IPS-18a (cell line): ENCODE measurements at regions not wholly inside any gene's neighbourhood (a gene's known extent, or its start where the extent isn't known, plus 50 kb on each side); places are given as distances from the start of the nearest gene placed in this dataset.
A peak's percentile ranks its signal among the peaks of the same experiment; 100 is the strongest.

Experiments
- H3K27ac ChIP-seq: one replicate; pipeline ENCODE4 v1.5.1; 2013; ENCODE audit warnings: low read length
- H3K27me3 ChIP-seq: one replicate; pipeline ENCODE4 v1.6.1; 2013; ENCODE audit warnings: mild to moderate bottlenecking, low read length; ENCODE audit not compliant: control insufficient read depth, insufficient read depth
- H3K36me3 ChIP-seq: one replicate; pipeline ENCODE4 v1.6.1; 2013; ENCODE audit warnings: low read depth, low read length; ENCODE audit not compliant: control insufficient read depth
- H3K4me1 ChIP-seq: one replicate; pipeline ENCODE4 v1.6.1; 2013; ENCODE audit warnings: low read depth, low read length; ENCODE audit not compliant: control insufficient read depth
- H3K4me3 ChIP-seq: one replicate; pipeline ENCODE4 v1.5.1; 2013; ENCODE audit warnings: low read length
- H3K9ac ChIP-seq: one replicate; pipeline ENCODE4 v1.6.1; 2013; ENCODE audit warnings: mild to moderate bottlenecking, low read length, moderate library complexity
- H3K9me3 ChIP-seq: one replicate; pipeline ENCODE4 v1.6.1; 2013; ENCODE audit warnings: low read depth, low read length; ENCODE audit not compliant: control insufficient read depth

DNA sequence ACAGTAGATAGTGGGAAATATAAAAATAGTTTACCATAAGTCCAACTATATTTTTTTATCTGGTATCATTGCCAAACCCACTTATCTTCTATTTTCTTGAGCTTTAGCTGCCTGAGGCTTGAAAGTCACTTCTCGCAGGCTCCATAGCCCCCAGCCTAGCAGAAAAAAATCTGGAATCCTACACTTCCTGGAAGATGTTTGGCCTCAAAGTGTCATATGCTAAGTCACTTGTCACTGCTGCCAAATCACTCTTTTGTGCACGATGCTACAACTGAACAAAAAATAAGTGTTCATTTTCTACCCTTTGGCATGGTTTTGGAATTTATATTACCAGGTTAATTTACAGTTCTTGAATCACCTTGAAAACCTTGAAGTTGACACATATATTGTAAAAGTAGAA lies 612.5 kb upstream of the ATXN8OS start:
- no peak overlapping the region for H3K4me3 ChIP-seq
- H3K9me3 ChIP-seq: peaks cover 8% of the 10 kb centered on the region
- H3K27ac ChIP-seq: no peak overlapping the region
- H3K36me3 ChIP-seq: no peaks in the 10 kb centered on the region
- H3K4me1 ChIP-seq: no peaks in the 10 kb centered on the region
- no peaks in the 10 kb centered on the region for H3K27me3 ChIP-seq
- no peak overlapping the region for H3K9ac ChIP-seq

DNA sequence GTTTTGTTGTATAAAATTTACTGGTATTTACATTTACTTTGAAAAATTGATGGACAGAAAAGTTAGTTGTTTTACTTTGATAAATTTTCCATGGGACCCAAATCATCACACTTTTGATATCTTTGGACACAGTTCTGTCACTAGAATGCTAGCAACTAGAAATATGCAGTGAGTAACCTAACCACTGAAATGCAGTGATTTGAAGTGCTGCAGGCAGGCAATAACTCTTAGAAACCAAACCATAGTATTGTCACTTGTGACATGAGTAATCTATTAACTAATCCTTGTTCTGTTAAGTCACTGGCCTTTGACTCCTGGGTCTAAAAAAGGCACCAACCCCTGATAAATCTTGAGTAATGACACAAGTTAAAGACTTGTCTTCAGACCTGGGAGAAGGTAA lies 620.0 kb upstream of the ATXN8OS start:
- Histone ChIP-seq H3K9me3 (peaks cover 32% of the 10 kb centered on the region), H3K4me1 (no peaks in the 10 kb centered on the region), H3K27me3 (no peaks in the 10 kb centered on the region), H3K36me3 (no peaks in the 10 kb centered on the region), H3K27ac (no peak overlapping the region), H3K9ac (no peak overlapping the region), H3K4me3 (no peak overlapping the region)

DNA sequence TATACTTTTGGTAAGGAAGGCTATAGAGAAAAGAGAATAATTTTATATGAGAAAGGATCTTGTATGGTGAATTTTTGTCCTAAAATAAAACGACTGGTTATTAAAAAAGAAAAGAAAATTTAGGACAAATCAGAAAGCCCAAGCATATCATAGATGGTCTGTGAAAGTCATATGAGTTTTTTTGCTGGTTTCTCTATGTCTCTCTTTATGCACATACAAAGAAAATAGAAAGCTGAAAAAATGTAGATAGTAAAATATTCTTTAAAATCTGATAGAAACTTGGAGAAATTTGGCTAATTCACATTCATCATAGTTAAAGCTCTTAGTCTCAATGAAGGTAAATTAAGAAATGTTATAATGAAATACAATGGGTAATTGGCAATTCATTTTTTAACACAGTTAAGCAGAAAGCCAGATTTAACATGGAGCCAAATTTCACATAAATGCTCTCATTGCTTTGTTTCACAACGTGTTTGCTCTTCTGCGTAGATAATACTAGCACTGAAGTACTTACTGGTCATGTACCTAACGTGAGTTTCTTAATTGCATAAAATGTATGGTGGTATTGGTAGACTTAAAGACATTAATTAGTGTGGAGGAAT lies 621.5 kb upstream of the ATXN8OS start:
- Histone ChIP-seq H3K4me1 (no peaks in the 10 kb centered on the region), H3K9me3 (peaks cover 28% of the 10 kb centered on the region), H3K27ac (no peak overlapping the region), H3K9ac (no peak overlapping the region), H3K4me3 (no peak overlapping the region), H3K36me3 (no peaks in the 10 kb centered on the region), H3K27me3 (no peaks in the 10 kb centered on the region)

DNA sequence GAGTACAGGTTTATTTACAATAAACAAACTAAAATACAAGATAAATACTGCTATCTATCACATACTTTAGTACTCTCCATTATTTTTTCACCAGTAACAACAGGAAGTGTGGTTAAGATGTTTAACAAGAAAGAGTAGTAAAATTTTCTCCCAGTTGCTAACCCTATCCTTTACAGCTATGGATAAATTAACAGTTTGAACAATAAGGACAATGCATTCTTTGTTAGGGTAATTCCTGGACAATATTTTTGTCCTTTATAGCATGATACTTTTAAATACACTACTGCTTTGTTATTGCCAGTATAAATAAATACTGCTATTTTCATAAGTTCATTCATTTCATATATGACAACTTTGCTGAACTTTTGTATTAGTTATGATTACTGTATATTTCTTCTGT lies 630.2 kb upstream of the ATXN8OS start:
- no peaks in the 10 kb centered on the region for H3K27me3 ChIP-seq

DNA sequence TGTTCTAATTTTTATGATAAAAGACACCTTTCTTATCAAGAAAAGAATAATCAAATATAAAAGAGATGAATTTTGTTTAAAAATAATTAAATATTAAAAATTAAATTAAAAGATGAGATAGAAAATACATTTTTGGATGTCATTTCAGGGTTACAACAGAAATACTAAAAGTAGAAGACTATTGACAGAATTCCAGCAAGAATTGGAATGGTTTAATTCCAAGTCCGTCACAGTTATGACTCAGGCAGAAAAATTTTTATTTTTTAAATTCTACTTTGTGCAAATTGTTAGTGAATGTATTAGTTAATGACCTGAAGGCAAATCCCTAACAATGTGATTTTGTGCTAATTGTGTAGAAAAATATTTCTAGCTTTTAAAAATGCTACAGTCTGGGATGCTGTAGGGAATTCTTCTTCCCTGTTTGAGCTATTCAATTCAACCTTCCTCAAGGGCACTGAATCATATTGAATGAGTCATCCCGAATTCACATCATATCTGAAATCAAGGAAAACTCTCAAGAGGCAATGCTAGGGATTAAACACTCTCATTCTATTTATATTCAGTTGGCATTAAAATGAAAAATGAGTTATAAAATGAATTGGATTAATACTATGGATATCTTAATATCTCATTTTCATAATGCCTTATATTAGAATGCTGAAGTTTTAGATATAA lies 633.5 kb upstream of the ATXN8OS start:
- H3K4me1 ChIP-seq: no peaks in the 10 kb centered on the region
- no peak overlapping the region for H3K9ac ChIP-seq

More for the DNA sequence above, 630.2 kb upstream of the ATXN8OS start:
- Histone ChIP-seq H3K9me3 (no peaks in the 10 kb centered on the region), H3K27ac (no peak overlapping the region), H3K4me3 (no peak overlapping the region), H3K4me1 (no peaks in the 10 kb centered on the region), H3K36me3 (no peaks in the 10 kb centered on the region), H3K9ac (no peak overlapping the region)

DNA sequence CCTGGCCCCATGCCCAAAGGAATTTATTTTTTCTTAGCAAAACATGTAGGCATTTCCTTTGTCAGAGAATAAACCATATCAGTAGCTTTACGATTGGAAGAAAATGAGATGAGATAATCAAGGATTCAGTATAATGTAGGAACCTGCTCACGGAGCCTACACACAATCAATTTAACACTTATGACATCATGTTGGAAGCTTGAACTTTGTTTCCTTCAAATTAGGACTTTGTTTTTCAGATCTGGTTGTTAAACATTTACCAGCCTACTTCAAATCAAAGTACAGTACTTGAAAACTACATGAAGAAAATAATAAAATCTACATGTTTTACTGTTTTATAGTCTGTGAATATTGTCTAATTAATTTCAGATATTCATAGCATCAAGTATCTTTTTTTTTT lies 639.0 kb upstream of the ATXN8OS start:
- Histone ChIP-seq H3K27ac (no peak overlapping the region), H3K36me3 (no peaks in the 10 kb centered on the region), H3K27me3 (no peaks in the 10 kb centered on the region)

More for the DNA sequence above, 633.5 kb upstream of the ATXN8OS start:
- no peaks in the 10 kb centered on the region for H3K27me3 ChIP-seq
- H3K9me3 ChIP-seq: no peaks in the 10 kb centered on the region
- H3K36me3 ChIP-seq: no peaks in the 10 kb centered on the region
- no peak overlapping the region for H3K4me3 ChIP-seq
- H3K27ac ChIP-seq: no peak overlapping the region

DNA sequence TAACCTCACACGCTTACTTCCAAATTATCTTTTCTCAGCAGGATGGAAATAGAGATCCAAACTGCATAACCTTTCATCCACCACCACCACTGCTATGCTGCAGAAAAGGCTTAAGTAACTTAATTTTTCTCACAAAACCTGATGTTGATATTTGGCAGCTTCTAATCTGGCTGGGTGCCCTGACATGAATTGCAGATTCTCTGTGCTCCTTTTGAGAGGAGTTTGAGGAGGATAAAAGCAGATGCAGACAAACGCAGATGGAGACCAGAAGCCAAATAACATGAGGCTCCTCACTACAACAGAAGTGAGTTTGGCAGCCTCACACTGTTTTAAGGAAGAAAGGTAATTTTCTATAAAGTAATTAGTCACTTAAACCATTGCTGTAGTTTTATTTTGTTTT lies 646.2 kb upstream of the ATXN8OS start:
- peaks cover 24% of the 10 kb centered on the region for H3K4me1 ChIP-seq
- no peak overlapping the region for H3K27ac ChIP-seq
- no peak overlapping the region for H3K9ac ChIP-seq
- no peaks in the 10 kb centered on the region for H3K36me3 ChIP-seq
- H3K4me3 ChIP-seq: no peak overlapping the region
- no peaks in the 10 kb centered on the region for H3K9me3 ChIP-seq
- H3K27me3 ChIP-seq: no peaks in the 10 kb centered on the region

More for the DNA sequence above, 639.0 kb upstream of the ATXN8OS start:
- Histone ChIP-seq H3K4me3 (no peak overlapping the region), H3K9me3 (no peaks in the 10 kb centered on the region), H3K4me1 (no peaks in the 10 kb centered on the region), H3K9ac (no peak overlapping the region)

DNA sequence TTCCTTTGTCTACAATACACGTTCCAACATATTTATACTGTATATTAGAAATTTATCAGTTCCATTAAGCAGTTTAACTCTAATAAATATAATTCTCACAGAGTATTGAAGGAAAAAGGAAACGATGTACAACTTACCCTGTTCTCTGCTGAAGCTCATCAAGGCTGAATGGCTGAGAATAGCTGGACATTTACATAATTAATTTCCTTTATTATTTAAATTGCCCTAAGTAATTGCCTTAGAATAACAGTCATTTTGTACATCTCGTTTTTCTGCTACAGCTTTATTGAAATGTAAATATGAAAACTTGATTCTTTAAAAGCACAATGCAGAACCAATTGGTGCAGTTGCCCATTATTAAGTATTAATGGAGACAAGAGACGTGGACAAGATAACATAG lies 648.3 kb upstream of the ATXN8OS start:
- H3K27ac ChIP-seq: no peak overlapping the region
- no peak overlapping the region for H3K9ac ChIP-seq
- no peaks in the 10 kb centered on the region for H3K9me3 ChIP-seq
- H3K36me3 ChIP-seq: no peaks in the 10 kb centered on the region
- H3K27me3 ChIP-seq: no peaks in the 10 kb centered on the region
- H3K4me3 ChIP-seq: peak overlapping the region; percentile 3
- H3K4me1 ChIP-seq: peaks cover 24% of the 10 kb centered on the region

DNA sequence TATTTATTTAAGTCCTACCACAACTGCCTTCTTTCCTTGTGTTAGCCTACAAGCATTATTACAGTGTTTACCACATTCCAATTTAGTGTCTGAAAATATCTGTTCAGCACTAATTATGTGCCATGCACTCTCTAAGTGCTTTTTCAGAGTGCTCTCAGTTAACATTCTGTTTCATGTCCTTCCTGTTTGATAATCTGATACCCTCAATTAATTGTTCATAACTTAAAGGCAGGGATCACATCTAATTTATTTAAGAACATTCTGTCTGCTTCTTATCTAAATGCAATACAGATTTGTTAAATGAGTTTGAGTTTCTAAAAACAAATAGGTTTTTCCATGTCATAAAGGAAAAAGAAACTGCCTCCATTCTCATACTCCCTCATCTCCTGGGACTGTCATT lies 649.6 kb upstream of the ATXN8OS start:
- Histone ChIP-seq H3K27ac (no peak overlapping the region), H3K36me3 (no peaks in the 10 kb centered on the region), H3K27me3 (no peaks in the 10 kb centered on the region), H3K9ac (no peak overlapping the region), H3K9me3 (no peaks in the 10 kb centered on the region), H3K4me3 (no peak overlapping the region), H3K4me1 (peaks cover 24% of the 10 kb centered on the region)

DNA sequence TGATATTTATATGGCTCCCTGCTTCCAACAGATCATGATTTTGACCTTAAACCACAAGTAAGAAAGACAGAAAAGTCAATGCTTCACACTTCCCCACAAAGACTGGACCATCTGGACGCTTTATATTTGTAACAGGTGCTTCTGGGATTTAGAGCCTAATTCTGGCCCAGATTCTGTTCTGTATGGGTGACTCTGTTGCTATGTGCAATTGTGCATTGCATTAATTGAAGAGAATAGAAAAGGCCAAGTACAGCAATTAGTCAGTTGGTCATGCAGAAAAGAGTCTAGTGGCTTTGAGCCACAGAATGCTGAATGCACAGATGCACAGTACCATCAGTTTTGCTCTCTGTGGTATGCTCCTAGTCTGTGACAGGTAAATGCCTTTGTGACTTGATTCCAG lies 657.4 kb upstream of the ATXN8OS start:
- Histone ChIP-seq H3K4me3 (no peak overlapping the region), H3K9me3 (no peaks in the 10 kb centered on the region), H3K27me3 (no peaks in the 10 kb centered on the region), H3K27ac (no peak overlapping the region), H3K4me1 (no peaks in the 10 kb centered on the region), H3K9ac (no peak overlapping the region), H3K36me3 (no peaks in the 10 kb centered on the region)

DNA sequence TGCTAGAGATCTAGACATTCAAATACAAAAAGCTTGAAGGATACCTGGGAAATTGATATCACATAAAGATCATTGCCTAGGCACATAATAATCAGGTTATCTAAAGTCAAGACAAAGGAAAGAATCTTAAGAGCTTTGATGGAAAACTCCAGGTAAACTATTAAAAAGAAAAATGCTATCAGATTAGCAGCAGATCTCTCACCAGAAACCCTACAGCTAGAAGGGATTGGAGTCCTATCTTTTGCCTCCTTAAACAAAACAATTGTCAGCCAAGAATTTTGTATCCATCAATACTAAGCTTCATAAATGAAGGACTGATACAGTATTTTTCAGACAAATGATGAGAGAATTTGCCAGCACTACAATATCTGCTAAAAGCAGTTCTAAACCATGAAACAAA lies 682.4 kb upstream of the ATXN8OS start:
- H3K36me3 ChIP-seq: no peaks in the 10 kb centered on the region
- H3K9ac ChIP-seq: no peak overlapping the region
- no peak overlapping the region for H3K4me3 ChIP-seq
- no peaks in the 10 kb centered on the region for H3K27me3 ChIP-seq
- no peaks in the 10 kb centered on the region for H3K4me1 ChIP-seq
- H3K27ac ChIP-seq: no peak overlapping the region
- no peaks in the 10 kb centered on the region for H3K9me3 ChIP-seq

DNA sequence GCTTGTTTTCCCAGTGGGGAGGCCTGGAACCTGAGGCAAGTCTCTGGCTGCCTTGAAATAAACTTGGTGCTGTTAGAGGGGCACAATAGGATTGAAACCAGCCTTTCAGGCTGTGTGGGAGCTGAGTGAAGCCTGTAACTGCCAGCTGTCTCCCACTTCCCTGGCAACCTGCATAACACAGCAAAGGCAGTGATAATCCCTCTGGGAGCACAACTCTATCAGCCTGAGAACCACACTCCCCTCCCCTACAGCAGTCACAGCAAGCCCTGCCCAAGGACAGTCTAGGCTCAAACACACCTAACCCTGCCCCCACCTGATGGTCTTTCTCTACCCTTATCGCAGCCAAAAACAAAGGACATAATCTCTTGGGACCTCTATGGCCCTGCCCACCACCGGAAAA lies 683.8 kb upstream of the ATXN8OS start:
- Histone ChIP-seq H3K9me3 (no peaks in the 10 kb centered on the region), H3K4me1 (no peaks in the 10 kb centered on the region), H3K36me3 (no peaks in the 10 kb centered on the region), H3K27ac (no peak overlapping the region), H3K9ac (no peak overlapping the region), H3K27me3 (no peaks in the 10 kb centered on the region), H3K4me3 (no peak overlapping the region)
